ENCODE measurements at regions not wholly inside any gene's neighbourhood (a gene's known extent, or its start where the extent isn't known, plus 50 kb on each side); places are given as distances from the start of the nearest gene placed in this dataset.
A peak's percentile ranks its signal among the peaks of the same experiment; 100 is the strongest.

DNA sequence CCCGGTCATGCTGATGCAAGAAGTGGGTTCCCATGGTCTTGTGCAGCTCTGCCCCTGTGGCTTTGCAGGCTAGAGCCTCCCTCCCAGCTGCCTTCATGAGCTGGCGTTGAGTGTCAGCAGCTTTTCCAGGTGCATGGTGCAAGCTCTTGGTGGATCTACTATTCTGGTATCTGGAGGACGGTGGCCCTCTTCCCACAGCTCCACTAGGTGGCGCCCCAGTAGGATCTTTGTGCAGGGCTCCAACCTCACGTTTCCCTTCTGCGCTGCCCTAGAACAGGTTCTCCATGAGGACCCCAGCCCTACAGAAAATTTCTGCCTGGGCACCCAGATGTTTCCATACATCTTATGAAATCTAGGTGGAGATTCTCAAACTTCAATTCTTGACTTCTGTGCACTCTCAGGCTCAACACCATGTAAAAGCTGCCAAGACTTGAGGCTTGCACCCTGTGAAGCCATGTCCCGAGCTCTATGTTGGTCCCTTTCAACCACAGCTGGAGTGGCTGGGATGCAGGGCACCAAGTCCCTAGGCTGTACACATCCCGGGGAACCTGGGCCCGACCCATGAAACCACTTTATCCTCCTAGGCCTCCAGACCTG is 238.4 kb upstream of the MDFIC2 start:
- TF ChIP-seq, protein P1, sequence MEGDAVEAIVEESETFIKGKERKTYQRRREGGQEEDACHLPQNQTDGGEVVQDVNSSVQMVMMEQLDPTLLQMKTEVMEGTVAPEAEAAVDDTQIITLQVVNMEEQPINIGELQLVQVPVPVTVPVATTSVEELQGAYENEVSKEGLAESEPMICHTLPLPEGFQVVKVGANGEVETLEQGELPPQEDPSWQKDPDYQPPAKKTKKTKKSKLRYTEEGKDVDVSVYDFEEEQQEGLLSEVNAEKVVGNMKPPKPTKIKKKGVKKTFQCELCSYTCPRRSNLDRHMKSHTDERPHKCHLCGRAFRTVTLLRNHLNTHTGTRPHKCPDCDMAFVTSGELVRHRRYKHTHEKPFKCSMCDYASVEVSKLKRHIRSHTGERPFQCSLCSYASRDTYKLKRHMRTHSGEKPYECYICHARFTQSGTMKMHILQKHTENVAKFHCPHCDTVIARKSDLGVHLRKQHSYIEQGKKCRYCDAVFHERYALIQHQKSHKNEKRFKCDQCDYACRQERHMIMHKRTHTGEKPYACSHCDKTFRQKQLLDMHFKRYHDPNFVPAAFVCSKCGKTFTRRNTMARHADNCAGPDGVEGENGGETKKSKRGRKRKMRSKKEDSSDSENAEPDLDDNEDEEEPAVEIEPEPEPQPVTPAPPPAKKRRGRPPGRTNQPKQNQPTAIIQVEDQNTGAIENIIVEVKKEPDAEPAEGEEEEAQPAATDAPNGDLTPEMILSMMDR (IDR thresholded peaks at IDR 0.05) = peak; percentile 32 to 68 (median 45)
- TF ChIP-seq POLR2AphosphoS5 (IDR thresholded peaks at IDR 0.05) (no peak), POLR2A (IDR thresholded peaks at IDR 0.05) (no peak)
